Epidermal melanocyte (primary cell): ENCODE measurements at regions not wholly inside any gene's neighbourhood (a gene's known extent, or its start where the extent isn't known, plus 50 kb on each side); places are given as distances from the start of the nearest gene placed in this dataset.
"Not testable (repeated sequence)": the region's sequence is repeated elsewhere in the genome, so short reads cannot be mapped to it uniquely, and the experiment has no call there.

Source experiments
- DNase-seq: peaks from one replicate; pipeline ENCODE4 v3.0.0; 2011; ENCODE audit warnings: low spot score; ENCODE audit not compliant: insufficient read length

DNA sequence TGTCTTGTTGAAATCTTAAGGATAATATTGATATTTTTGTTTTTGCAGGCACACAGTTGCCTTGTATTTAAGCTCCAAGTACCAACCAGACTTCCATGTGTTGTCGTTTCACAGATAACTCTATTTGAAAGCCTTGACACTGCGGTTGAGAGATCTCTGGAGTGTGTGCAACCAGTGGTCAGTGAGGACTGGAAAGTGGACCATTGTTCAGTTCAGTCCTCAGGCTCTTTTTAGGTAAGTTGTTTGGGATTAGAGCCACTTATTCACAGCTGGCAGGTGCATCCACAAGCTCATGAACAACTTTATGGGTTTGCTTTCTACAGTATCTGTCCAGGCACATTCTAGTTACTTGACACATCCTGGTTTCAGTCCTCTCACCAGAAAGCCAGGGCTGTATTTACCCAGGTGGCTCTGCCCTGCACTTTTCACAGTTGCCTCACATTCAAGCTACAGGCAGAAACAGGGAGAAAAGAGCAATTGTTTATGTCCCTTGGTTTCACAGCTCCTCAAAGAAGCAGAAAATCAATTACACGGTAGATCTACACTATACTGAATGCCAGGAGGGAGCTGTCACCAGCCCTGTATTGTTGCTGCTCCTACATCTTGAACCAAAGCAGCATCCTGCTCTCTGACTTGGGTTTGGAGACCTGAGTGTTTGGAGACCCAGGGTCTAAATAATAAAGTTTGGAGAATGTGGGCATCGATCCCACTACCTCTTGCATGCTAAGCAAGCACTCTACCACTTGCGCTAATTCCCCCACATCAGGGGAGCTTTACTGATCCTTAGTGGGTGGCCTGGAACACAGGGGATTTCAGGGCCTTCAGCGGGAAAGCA is 543.3 kb downstream of the PRIM2 start:
- not testable (repeated sequence) for DNase-seq

DNA sequence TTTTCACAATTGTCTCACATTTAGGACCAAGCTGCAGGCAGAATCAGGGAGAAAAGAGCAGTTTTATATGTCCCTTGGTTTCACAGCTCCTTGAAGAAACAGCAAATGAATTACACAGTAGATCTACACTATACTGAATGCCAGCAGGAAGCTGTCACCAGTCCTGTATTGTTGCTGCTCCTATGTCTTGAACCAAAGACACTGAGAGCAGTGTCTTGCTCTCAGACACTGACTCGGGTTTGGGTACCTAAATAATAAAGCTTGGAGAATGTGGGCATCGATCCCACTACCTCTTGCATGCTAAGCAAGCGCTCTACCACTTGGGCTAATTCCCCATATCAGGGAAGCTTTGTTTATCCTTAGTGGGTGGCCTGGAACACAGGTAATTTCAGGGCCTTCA is 552.7 kb downstream of the PRIM2 start:
- not testable (repeated sequence) for DNase-seq

DNA sequence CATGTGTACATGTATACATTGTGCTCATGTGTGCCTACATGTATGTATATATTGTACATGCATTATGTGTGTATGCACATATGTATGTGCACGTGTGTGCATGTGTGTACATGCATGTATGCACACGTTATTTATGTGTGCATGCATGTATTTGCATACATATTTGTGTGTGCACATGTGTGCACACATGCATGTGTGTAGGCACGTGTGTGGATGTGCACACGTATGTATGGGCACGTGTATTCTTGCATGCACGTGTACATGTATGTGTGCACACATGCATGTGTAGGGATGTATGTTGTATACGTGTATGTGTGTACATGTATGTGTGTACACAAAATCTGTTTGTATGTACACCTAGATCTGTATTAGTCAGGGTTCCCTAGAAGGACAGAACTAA is 556.0 kb downstream of the PRIM2 start:
- DNase-seq: not testable (repeated sequence)

DNA sequence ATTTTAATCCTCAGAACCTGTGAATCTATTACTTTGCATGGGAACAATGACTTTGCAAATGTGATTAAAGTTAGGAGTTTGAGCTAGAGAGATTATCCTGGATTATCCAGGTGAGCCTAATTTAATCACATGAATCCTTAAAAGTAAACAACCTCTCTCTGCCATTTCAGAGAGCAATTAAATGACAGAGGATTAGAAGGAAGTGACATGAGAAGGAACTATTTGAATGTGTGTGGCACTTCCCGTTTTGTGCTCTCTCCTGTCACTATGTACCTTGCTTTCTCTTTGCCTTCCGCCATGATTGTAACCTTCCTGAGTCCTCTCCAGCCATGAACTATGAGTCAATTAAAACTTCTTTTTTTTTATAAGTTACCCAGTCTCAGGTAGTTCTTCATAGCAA is 559.2 kb downstream of the PRIM2 start:
- not testable (repeated sequence) for DNase-seq

GRCh38 chr6:57877729-57878128 is 560.3 kb downstream of the PRIM2 start:
- DNase-seq: not testable (repeated sequence)

GRCh38 chr6:57878792-57879191 is 561.4 kb downstream of the PRIM2 start:
- not testable (repeated sequence) for DNase-seq

DNA sequence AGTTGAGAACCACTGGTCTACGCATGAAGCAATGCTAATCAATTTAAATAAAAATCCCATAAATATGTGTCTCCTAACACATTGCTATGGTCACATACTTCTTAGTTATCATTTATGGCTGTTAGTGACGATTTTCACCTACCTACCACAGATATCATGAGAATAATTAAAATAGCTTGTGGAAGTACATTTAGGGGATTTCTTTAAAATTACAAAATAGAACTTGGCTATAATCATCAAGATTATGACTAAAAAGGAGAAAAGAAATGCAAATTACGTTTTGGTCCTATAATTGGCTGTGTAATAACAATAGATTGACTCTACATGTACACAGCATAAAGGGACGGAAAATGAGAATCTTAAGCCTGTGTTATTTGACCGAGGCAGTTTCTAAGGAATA is 581.4 kb downstream of the PRIM2 start:
- not testable (repeated sequence) for DNase-seq

- not testable (repeated sequence) for DNase-seq
These were observed 583.4 kb downstream of the PRIM2 start for GRCh38 chr6:57900687-57901399.

DNA sequence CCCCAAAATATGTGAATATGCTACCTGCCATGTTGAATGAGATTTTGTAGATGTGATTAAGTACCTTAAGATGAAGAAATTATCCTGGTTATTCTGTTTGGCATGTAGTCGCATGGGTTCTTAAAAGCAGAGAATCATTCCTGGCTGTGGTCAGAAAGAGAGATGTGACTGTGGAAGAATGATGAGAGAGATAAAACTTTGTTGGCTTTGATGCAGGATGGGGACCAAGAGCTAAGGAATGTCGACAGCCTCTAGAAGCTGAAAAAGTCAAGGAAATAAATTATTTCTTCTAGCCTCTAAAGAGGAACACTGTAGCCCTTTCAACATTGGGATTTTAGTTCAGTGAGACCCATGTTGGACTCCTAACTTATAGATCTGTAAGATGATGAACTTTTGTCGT is 584.0 kb downstream of the PRIM2 start:
- not testable (repeated sequence) for DNase-seq

GRCh38 chr6:57904356-57904755 is 586.9 kb downstream of the PRIM2 start:
- not testable (repeated sequence) for DNase-seq

- DNase-seq: not testable (repeated sequence)
These were observed 597.9 kb downstream of the PRIM2 start for GRCh38 chr6:57915300-57915699.

- DNase-seq: not testable (repeated sequence)
These were observed 625.5 kb downstream of the PRIM2 start for GRCh38 chr6:57942966-57943365.

- DNase-seq: not testable (repeated sequence)
These were observed 628.8 kb downstream of the PRIM2 start for GRCh38 chr6:57946084-57946768.

- DNase-seq: not testable (repeated sequence)
These were observed 629.3 kb downstream of the PRIM2 start for GRCh38 chr6:57946769-57947091.

DNA sequence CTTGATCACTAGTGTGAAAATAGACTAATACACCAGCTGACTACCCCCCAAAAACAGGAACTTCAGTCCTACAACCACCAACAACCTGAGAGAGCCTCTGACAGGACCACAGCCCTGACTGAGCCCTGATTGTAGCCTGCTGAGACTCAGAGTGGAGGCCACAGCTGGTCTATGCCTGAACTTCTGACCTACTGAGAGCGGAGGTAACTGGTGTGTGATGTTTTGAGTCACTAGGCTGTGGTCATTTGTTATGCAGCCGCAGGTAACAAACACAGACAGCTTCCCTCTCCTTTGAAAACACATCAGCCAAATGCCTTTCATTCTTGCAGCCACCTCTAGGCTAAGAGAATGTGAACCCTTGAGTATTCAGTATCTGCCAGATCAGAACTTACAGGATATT is 631.1 kb downstream of the PRIM2 start:
- DNase-seq: not testable (repeated sequence)

- DNase-seq: not testable (repeated sequence)
These were observed 633.0 kb downstream of the PRIM2 start for GRCh38 chr6:57950430-57950829.

GRCh38 chr6:57966757-57967156 is 649.3 kb downstream of the PRIM2 start:
- DNase-seq: not testable (repeated sequence)

GRCh38 chr6:57971956-57972355 is 654.5 kb downstream of the PRIM2 start:
- DNase-seq: not testable (repeated sequence)

DNA sequence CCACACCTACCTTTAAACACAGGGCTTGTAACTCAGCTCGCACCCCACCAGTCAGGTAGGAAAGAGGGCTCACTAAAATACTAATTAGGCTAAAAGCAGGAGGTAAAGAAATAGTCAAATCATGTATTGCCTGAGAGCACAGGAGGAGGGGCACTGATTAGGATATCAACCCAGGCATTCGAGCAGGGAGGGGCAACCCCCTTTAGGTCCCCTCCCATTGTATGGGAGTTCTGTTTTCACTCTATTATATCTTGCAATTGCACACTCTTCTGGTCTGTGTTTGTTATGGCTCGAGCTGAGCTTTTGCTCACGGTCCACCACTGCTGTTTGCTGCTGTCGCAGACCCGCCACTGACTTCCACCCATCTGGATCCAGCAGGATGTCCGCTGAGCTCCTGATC is 657.2 kb downstream of the PRIM2 start:
- no peak for DNase-seq

DNA sequence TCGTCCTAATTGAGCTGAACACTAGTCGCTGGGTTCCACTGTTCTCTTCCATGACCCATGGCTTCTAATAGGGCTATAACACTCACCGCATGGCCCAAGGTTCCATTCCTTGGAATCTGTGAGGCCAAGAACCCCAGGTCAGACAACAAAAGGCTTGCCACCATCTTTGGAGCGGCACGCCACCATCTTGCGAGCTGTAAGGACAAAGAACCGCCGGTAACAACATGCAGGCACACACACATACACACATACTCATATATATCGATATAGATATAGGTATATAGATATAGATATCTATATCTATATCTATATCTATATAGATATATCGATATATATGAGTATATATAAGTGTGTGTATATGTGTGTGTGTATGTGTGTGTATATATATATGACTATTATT is 657.7 kb downstream of the PRIM2 start:
- not testable (repeated sequence) for DNase-seq

DNA sequence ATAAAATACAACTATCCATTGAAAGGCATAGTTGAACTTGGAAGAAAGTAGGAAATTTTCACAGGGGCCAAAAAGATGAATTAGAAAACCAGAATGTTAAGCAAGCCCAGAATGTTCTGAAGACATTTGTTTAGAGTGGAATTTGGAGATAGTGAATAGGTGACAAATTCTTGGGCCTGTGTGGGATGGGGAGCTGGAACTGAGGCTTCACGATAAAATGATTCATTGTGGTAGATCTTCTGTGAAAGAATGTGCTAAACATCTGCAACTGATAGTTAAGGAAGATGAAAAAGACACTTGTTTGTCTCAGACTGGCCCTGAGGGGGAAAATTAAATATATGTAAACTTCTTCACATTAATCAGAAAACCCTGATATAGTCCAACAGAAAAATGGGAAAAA is 658.9 kb downstream of the PRIM2 start:
- not testable (repeated sequence) for DNase-seq

GRCh38 chr6:57983603-57984002 is 666.2 kb downstream of the PRIM2 start:
- DNase-seq: not testable (repeated sequence)
